H9 (cell line): ENCODE measurements at regions not wholly inside any gene's neighbourhood (a gene's known extent, or its start where the extent isn't known, plus 50 kb on each side); places are given as distances from the start of the nearest gene placed in this dataset.

ENCODE experiments used
- DNase-seq: peaks from one replicate; pipeline ENCODE4 v3.0.0-alpha.2; 2017
- H2AFZ ChIP-seq: one replicate; pipeline ENCODE4 v1.6.1; 2013; ENCODE audit warnings: mild to moderate bottlenecking, low read length, control low read depth, moderate library complexity
- H2AK5ac ChIP-seq: 2 replicates; pipeline ENCODE4 v1.6.1; 2013; ENCODE audit warnings: low read length, control low read depth, mixed read lengths; ENCODE audit not compliant: insufficient read length
- H2BK120ac ChIP-seq: one replicate; pipeline ENCODE4 v1.6.1; 2013; ENCODE audit warnings: low read depth, mild to moderate bottlenecking, low read length, control low read depth, inconsistent platforms; ENCODE audit not compliant: poor library complexity, severe bottlenecking
- H2BK12ac ChIP-seq: 2 replicates; pipeline ENCODE4 v1.6.1; 2013; ENCODE audit warnings: low read length, control low read depth, mixed read lengths, low read depth; ENCODE audit not compliant: insufficient read length
- H2BK15ac ChIP-seq: 2 replicates; pipeline ENCODE4 v1.6.1; 2013; ENCODE audit warnings: low read depth, low read length, control low read depth
- H2BK20ac ChIP-seq: one replicate; pipeline ENCODE4 v1.6.1; 2013; ENCODE audit warnings: low read depth, mild to moderate bottlenecking, low read length, control low read depth, inconsistent platforms; ENCODE audit not compliant: poor library complexity, severe bottlenecking
- H2BK5ac ChIP-seq: 2 replicates; pipeline ENCODE4 v1.6.1; 2013; ENCODE audit warnings: low read length, control low read depth, mixed read lengths; ENCODE audit not compliant: insufficient read length
- H3K14ac ChIP-seq: 2 replicates; pipeline ENCODE4 v1.6.1; 2013; ENCODE audit warnings: low read length, control low read depth; ENCODE audit not compliant: insufficient read depth
- H3K18ac ChIP-seq: 2 replicates; pipeline ENCODE4 v1.6.1; 2013; ENCODE audit warnings: low read depth, mild to moderate bottlenecking, mixed read lengths, low read length, control low read depth; ENCODE audit not compliant: insufficient read length
- H3K23ac ChIP-seq: 2 replicates; pipeline ENCODE4 v1.6.1; 2013; ENCODE audit warnings: low read length, control low read depth, mixed read lengths, low read depth; ENCODE audit not compliant: insufficient read length
- H3K23me2 ChIP-seq: 2 replicates; pipeline ENCODE4 v1.6.1; 2013; ENCODE audit warnings: low read depth, mild to moderate bottlenecking, mixed read lengths, low read length, control low read depth; ENCODE audit not compliant: insufficient read length, poor library complexity, severe bottlenecking
- H3K27ac ChIP-seq: 2 replicates; pipeline ENCODE4 v1.5.1; 2013; ENCODE audit warnings: low read length, control low read depth, mixed read lengths, low read depth; ENCODE audit not compliant: insufficient read length
- H3K27me3 ChIP-seq: 2 replicates; pipeline ENCODE4 v1.6.1; 2013; ENCODE audit warnings: low read length, control low read depth, inconsistent platforms; ENCODE audit not compliant: insufficient read depth
- H3K4ac ChIP-seq: 2 replicates; pipeline ENCODE4 v1.6.1; 2013; ENCODE audit warnings: low read depth, mild to moderate bottlenecking, control low read depth, inconsistent platforms, low read length, moderate library complexity
- H3K4me1 ChIP-seq: 2 replicates; pipeline ENCODE4 v1.6.1; 2013; ENCODE audit warnings: low read length, control low read depth, inconsistent platforms; ENCODE audit not compliant: insufficient read depth
- H3K4me2 ChIP-seq: 2 replicates; pipeline ENCODE4 v1.6.1; 2013; ENCODE audit warnings: low read length, control low read depth, mixed read lengths; ENCODE audit not compliant: insufficient read length, insufficient read depth
- H3K56ac ChIP-seq: 2 replicates; pipeline ENCODE4 v1.6.1; 2013; ENCODE audit warnings: low read depth, mild to moderate bottlenecking, mixed read lengths, low read length, control low read depth; ENCODE audit not compliant: insufficient read length
- H3K79me1 ChIP-seq: 2 replicates; pipeline ENCODE4 v1.6.1; 2013; ENCODE audit warnings: low read depth, mild to moderate bottlenecking, moderate library complexity, low read length, control low read depth, inconsistent platforms; ENCODE audit not compliant: insufficient read depth, poor library complexity, severe bottlenecking
- H3K79me2 ChIP-seq: 2 replicates; pipeline ENCODE4 v1.6.1; 2013; ENCODE audit warnings: low read length, control low read depth, inconsistent platforms; ENCODE audit not compliant: insufficient read depth
- H3K9ac ChIP-seq: 2 replicates; pipeline ENCODE4 v1.6.1; 2013; ENCODE audit warnings: low read length, control low read depth, mixed read lengths; ENCODE audit not compliant: insufficient read length; ENCODE audit errors: extremely low read depth
- H3K9me3 ChIP-seq: one replicate; pipeline ENCODE4 v1.6.1; 2013; ENCODE audit warnings: low read depth, low read length, inconsistent platforms; ENCODE audit not compliant: control insufficient read depth
- H3T11ph ChIP-seq: one replicate; pipeline ENCODE4 v1.6.1; 2013; ENCODE audit warnings: mild to moderate bottlenecking, low read length, control low read depth, inconsistent platforms
- H4K20me1 ChIP-seq: one replicate; pipeline ENCODE4 v1.6.1; 2013; ENCODE audit not compliant: control insufficient read depth, insufficient read length, insufficient read depth
- H4K5ac ChIP-seq: 2 replicates; pipeline ENCODE4 v1.6.1; 2013; ENCODE audit warnings: low read depth, mild to moderate bottlenecking, mixed read lengths, low read length, control low read depth; ENCODE audit not compliant: insufficient read length
- H4K8ac ChIP-seq: replicated peaks from 2 replicates; pipeline ENCODE4 v1.6.1; 2013; ENCODE audit warnings: low read length, control low read depth, mixed read lengths, low read depth; ENCODE audit not compliant: insufficient read length
- H4K91ac ChIP-seq: 2 replicates; pipeline ENCODE4 v1.6.1; 2013; ENCODE audit warnings: low read depth, mild to moderate bottlenecking, moderate library complexity, mixed read lengths, low read length, control low read depth; ENCODE audit not compliant: insufficient read length
- H3K27ac Mint-ChIP-seq, 3 experiments: 2 replicates in 2 of 3; 3 replicates in 1 of 3; pipeline ENCODE4 v1.8.0; 2020 to 2021; ENCODE audit warnings: mixed read lengths in 3 of 3, mild to moderate bottlenecking in 1 of 3, moderate library complexity in 1 of 3
- H3K27me3 Mint-ChIP-seq: 2 replicates; pipeline ENCODE4 v1.8.0; 2021; ENCODE audit warnings: low read depth, mild to moderate bottlenecking, moderate library complexity, mixed read lengths
- H3K36me3 Mint-ChIP-seq, 3 experiments: 2 replicates in 2 of 3; 3 replicates in 1 of 3; pipeline ENCODE4 v1.8.0; 2020 to 2021; ENCODE audit warnings: low read depth in 3 of 3, mixed read lengths in 3 of 3; ENCODE audit not compliant: insufficient read depth in 1 of 3
- H3K4me1 Mint-ChIP-seq, 2 experiments: 2 replicates each; pipeline ENCODE4 v1.8.0; 2020; ENCODE audit warnings: mixed read lengths in 2 of 2
- H3K4me3 Mint-ChIP-seq, 2 experiments: 2 replicates in 1 of 2; 3 replicates in 1 of 2; pipeline ENCODE4 v1.8.0; 2020 to 2021; ENCODE audit warnings: mild to moderate bottlenecking in 2 of 2, mixed read lengths in 2 of 2, moderate library complexity in 1 of 2
- H3K9me3 Mint-ChIP-seq, 2 experiments: 2 replicates in 1 of 2; 3 replicates in 1 of 2; pipeline ENCODE4 v1.8.0; 2020; ENCODE audit warnings: mild to moderate bottlenecking in 2 of 2, mixed read lengths in 2 of 2, moderate library complexity in 1 of 2
- WGBS: extraction: QIAGEN DNeasy Blood & Tissue Kit; methylation state at CpG from one replicate; pipeline ENCODE4 v1.1.7; 2013; ENCODE audit warnings: missing lambda C conversion rate, low lambda C conversion rate, mixed read lengths; ENCODE audit not compliant: insufficient read length; ENCODE audit errors: extremely low coverage; 5-methylcytosine and 5-hydroxymethylcytosine counted together
- TF ChIP-seq, protein P1 (sequence below): fragments of 200-600 bp; sonication (generic); conservative IDR thresholded peaks from 3 replicates; pipeline ENCODE4 v1.8.0; 2021; ENCODE audit warnings: antibody characterized with exemption, mild to moderate bottlenecking

DNA sequence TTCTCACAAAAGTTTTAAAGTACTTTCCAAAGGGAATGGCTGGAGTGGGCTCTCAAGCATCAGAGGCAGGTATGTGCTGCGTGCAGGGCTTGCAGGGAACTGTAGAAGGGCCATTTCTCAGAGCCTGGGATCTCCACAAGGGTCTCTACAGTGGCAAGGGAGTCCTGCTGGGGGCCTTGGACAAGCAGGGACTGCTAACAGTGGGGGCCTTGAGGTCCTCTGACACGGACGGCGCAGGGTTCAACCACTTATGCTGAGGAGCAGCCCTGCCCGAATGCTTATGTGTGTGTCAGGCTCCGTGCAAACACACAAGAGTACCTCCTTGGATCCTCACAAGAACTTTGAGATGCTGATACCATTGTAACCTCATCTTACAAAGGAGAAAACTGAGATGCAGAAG, 342.1 kb upstream of the COBL start:
- no peaks in the 10 kb centered on the region for H3K4me1 Mint-ChIP-seq
- Histone ChIP-seq H3T11ph (no peak overlapping the region), H2BK5ac (no peak overlapping the region), H3K18ac (no peak overlapping the region), H4K91ac (no peak overlapping the region), H2BK20ac (no peak overlapping the region), H2BK12ac (no peak overlapping the region), H3K79me1 (no peaks in the 10 kb centered on the region), H3K4ac (no peak overlapping the region), H2AFZ (no peak overlapping the region), H2BK15ac (no peak overlapping the region), H3K9me3 (no peaks in the 10 kb centered on the region), H4K20me1 (no peaks in the 10 kb centered on the region), H3K4me1 (no peaks in the 10 kb centered on the region), H3K27ac (no peak overlapping the region), H4K8ac (no peak overlapping the region), H3K14ac (no peak overlapping the region), H3K4me2 (no peak overlapping the region), H3K9ac (no peak overlapping the region), H4K5ac (no peak overlapping the region), H3K23ac (no peak overlapping the region), H2BK120ac (no peak overlapping the region), H3K79me2 (no peaks in the 10 kb centered on the region), H3K27me3 (no peaks in the 10 kb centered on the region), H3K56ac (no peak overlapping the region), H2AK5ac (no peak overlapping the region), H3K23me2 (no peaks in the 10 kb centered on the region)
- H3K4me3 Mint-ChIP-seq = no peak overlapping the region
- H3K36me3 Mint-ChIP-seq = no peaks in the 10 kb centered on the region; a peak in 1 of 7 replicates
- TF ChIP-seq, protein P1, sequence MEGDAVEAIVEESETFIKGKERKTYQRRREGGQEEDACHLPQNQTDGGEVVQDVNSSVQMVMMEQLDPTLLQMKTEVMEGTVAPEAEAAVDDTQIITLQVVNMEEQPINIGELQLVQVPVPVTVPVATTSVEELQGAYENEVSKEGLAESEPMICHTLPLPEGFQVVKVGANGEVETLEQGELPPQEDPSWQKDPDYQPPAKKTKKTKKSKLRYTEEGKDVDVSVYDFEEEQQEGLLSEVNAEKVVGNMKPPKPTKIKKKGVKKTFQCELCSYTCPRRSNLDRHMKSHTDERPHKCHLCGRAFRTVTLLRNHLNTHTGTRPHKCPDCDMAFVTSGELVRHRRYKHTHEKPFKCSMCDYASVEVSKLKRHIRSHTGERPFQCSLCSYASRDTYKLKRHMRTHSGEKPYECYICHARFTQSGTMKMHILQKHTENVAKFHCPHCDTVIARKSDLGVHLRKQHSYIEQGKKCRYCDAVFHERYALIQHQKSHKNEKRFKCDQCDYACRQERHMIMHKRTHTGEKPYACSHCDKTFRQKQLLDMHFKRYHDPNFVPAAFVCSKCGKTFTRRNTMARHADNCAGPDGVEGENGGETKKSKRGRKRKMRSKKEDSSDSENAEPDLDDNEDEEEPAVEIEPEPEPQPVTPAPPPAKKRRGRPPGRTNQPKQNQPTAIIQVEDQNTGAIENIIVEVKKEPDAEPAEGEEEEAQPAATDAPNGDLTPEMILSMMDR = no peak
- WGBS = no CpG with 5 or more reads among the region's 6 CpGs
- no peak overlapping the region for H3K27ac Mint-ChIP-seq
- H3K27me3 Mint-ChIP-seq = no peaks in the 10 kb centered on the region; the same call in 1 of the 2 replicates
- no peak for DNase-seq
- no peaks in the 10 kb centered on the region for H3K9me3 Mint-ChIP-seq
